ENCODE measurements at regions not wholly inside any gene's neighbourhood (a gene's known extent, or its start where the extent isn't known, plus 50 kb on each side); places are given as distances from the start of the nearest gene placed in this dataset.

DNA sequence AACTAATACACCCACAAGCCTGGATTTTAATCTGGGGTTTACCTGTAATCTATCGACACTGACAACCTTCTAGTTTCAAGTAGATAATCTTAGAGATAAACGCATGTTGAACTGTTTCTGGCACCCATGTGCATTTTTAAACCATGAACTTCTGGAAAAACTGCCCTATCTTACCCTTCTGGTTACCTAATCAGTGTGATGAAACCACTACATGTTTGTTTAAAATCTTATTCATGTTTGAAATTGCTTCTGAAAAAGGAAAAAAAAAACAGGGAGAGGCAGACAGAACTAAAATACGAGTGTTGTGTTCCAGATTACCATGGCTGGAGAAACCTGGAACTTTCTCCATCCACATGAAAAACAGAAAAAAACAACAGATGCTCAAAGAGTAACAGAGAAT, 139.3 kb downstream of the MID1IP1 start:
- Histone ChIP-seq H3K4me3 (ENCODE audit: low read depth, low read length, poor library complexity, severe bottlenecking) (no peak overlapping the region), H3K79me2 (ENCODE audit: insufficient read depth, low read length) (no peaks in the 10 kb centered on the region), H3K9ac (ENCODE audit: low read length) (no peak overlapping the region), H3F3A (ENCODE audit: insufficient read depth, low read length) (no peaks in the 10 kb centered on the region), H3K36me3 (ENCODE audit: insufficient read depth, low read length) (no peaks in the 10 kb centered on the region), H2AFZ (ENCODE audit: low read length) (no peak overlapping the region), H3K27me3 (ENCODE audit: insufficient read depth, low read length) (no peaks in the 10 kb centered on the region), H3K27ac (ENCODE audit: low read depth, low read length, poor library complexity, severe bottlenecking) (no peak overlapping the region), H3K9me2 (ENCODE audit: low read depth, low read length) (no peaks in the 10 kb centered on the region), H3K4me2 (ENCODE audit: low read length) (no peak overlapping the region), H3K9me3 (ENCODE audit: low read length) (no peaks in the 10 kb centered on the region), H4K20me1 (ENCODE audit: insufficient read depth, low read length) (no peaks in the 10 kb centered on the region), H3K4me1 (ENCODE audit: insufficient read depth, low read length, severe bottlenecking) (peaks cover 23% of the 10 kb centered on the region)
- no peak for TF ChIP-seq EZH2 (IDR thresholded peaks at IDR 0.05; ENCODE audit: borderline replicate concordance, low read length)
- TF ChIP-seq, protein P1, sequence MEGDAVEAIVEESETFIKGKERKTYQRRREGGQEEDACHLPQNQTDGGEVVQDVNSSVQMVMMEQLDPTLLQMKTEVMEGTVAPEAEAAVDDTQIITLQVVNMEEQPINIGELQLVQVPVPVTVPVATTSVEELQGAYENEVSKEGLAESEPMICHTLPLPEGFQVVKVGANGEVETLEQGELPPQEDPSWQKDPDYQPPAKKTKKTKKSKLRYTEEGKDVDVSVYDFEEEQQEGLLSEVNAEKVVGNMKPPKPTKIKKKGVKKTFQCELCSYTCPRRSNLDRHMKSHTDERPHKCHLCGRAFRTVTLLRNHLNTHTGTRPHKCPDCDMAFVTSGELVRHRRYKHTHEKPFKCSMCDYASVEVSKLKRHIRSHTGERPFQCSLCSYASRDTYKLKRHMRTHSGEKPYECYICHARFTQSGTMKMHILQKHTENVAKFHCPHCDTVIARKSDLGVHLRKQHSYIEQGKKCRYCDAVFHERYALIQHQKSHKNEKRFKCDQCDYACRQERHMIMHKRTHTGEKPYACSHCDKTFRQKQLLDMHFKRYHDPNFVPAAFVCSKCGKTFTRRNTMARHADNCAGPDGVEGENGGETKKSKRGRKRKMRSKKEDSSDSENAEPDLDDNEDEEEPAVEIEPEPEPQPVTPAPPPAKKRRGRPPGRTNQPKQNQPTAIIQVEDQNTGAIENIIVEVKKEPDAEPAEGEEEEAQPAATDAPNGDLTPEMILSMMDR (IDR thresholded peaks at IDR 0.05; ENCODE audit: low read length) = no peak

DNA sequence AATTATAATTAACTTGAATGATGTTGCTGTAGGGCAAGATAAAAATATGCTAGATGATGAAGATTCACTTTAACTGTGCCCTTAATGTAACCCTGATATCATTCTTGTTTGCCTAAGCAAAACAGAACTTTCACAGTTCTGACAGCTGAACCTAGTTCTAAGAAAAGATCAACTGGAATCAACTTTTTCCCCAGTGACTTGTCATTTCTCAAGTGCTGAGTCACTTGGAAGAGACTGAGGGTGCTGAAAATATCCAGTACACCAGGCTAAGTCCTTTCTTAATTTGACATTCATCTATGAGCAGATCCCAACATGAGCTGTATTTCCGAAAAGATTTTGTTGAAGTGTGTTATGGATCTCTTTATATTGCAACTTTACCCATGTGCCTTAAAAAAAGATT, 140.4 kb downstream of the MID1IP1 start:
- Histone ChIP-seq H3K4me1 (ENCODE audit: insufficient read depth, low read length, severe bottlenecking) (peaks cover 12% of the 10 kb centered on the region), H3K9me2 (ENCODE audit: low read depth, low read length) (no peaks in the 10 kb centered on the region), H3K27me3 (ENCODE audit: insufficient read depth, low read length) (no peaks in the 10 kb centered on the region), H3K9ac (ENCODE audit: low read length) (no peak overlapping the region), H3K79me2 (ENCODE audit: insufficient read depth, low read length) (no peaks in the 10 kb centered on the region), H3K36me3 (ENCODE audit: insufficient read depth, low read length) (no peaks in the 10 kb centered on the region), H3F3A (ENCODE audit: insufficient read depth, low read length) (no peaks in the 10 kb centered on the region), H4K20me1 (ENCODE audit: insufficient read depth, low read length) (no peaks in the 10 kb centered on the region), H3K9me3 (ENCODE audit: low read length) (no peaks in the 10 kb centered on the region), H3K4me2 (ENCODE audit: low read length) (no peak overlapping the region), H3K4me3 (ENCODE audit: low read depth, low read length, poor library complexity, severe bottlenecking) (no peak overlapping the region), H2AFZ (ENCODE audit: low read length) (no peak overlapping the region), H3K27ac (ENCODE audit: low read depth, low read length, poor library complexity, severe bottlenecking) (no peak overlapping the region)
- TF ChIP-seq, protein P1 (IDR thresholded peaks at IDR 0.05; ENCODE audit: low read length) = no peak
- TF ChIP-seq EZH2 (IDR thresholded peaks at IDR 0.05; ENCODE audit: borderline replicate concordance, low read length) = no peak

DNA sequence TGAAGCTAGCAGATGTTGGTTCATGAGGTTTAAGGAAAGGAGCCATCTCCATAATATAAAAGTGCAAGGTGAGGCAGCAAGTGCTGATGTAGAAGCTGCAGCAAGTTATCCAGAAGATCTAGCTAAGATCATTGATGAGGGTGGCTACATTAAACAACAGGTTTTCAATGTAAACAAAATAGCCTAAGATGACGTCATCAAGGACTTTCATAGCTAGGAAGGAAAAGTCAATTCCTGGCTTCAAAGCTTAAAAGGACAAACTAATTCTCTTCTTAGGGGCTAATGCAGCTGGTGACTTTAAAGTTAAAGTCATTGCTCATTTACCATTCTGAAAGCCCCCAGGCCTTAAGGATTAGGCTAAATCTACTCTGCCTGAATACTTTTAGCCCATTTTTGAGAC, 141.9 kb downstream of the MID1IP1 start:
- no peaks in the 10 kb centered on the region for H3K27me3 ChIP-seq (ENCODE audit: insufficient read depth, low read length)
- H3K4me3 ChIP-seq (ENCODE audit: low read depth, low read length, poor library complexity, severe bottlenecking) = no peak overlapping the region
- H3K36me3 ChIP-seq (ENCODE audit: insufficient read depth, low read length) = no peaks in the 10 kb centered on the region
- H3K27ac ChIP-seq (ENCODE audit: low read depth, low read length, poor library complexity, severe bottlenecking) = no peak overlapping the region
- H2AFZ ChIP-seq (ENCODE audit: low read length) = no peak overlapping the region
- H3K79me2 ChIP-seq (ENCODE audit: insufficient read depth, low read length) = no peaks in the 10 kb centered on the region
- H3F3A ChIP-seq (ENCODE audit: insufficient read depth, low read length) = no peaks in the 10 kb centered on the region
- no peak overlapping the region for H3K9ac ChIP-seq (ENCODE audit: low read length)
- no peaks in the 10 kb centered on the region for H3K9me2 ChIP-seq (ENCODE audit: low read depth, low read length)
- no peaks in the 10 kb centered on the region for H3K4me1 ChIP-seq (ENCODE audit: insufficient read depth, low read length, severe bottlenecking)
- no peak overlapping the region for H3K4me2 ChIP-seq (ENCODE audit: low read length)
- H3K9me3 ChIP-seq (ENCODE audit: low read length) = no peaks in the 10 kb centered on the region
- TF ChIP-seq EZH2 (IDR thresholded peaks at IDR 0.05; ENCODE audit: borderline replicate concordance, low read length) = no peak
- TF ChIP-seq, protein P1 (IDR thresholded peaks at IDR 0.05; ENCODE audit: low read length) = no peak
- no peaks in the 10 kb centered on the region for H4K20me1 ChIP-seq (ENCODE audit: insufficient read depth, low read length)
